ENCODE measurements at regions not wholly inside any gene's neighbourhood (a gene's known extent, or its start where the extent isn't known, plus 50 kb on each side); places are given as distances from the start of the nearest gene placed in this dataset.
"Not testable (repeated sequence)": the region's sequence is repeated elsewhere in the genome, so short reads cannot be mapped to it uniquely, and the experiment has no call there.

GRCh38 chr6:119965008-119965407 lies 615.4 kb upstream of the MAN1A1 start:
- DNase-seq (ENCODE audit: low read depth, low spot score): no peak

- no peak for DNase-seq (ENCODE audit: low read depth, low spot score)
Observed at GRCh38 chr6:119962505-119962904, 612.9 kb upstream of the MAN1A1 start.

- DNase-seq (ENCODE audit: low read depth, low spot score): peak; percentile 9
Observed at GRCh38 chr6:119961450-119961849, 611.9 kb upstream of the MAN1A1 start.

- no peak for DNase-seq (ENCODE audit: low read depth, low spot score)
Observed at GRCh38 chr6:119960456-119960855, 610.9 kb upstream of the MAN1A1 start.

GRCh38 chr6:119960036-119960435 lies 610.5 kb upstream of the MAN1A1 start:
- DNase-seq (ENCODE audit: low read depth, low spot score): no peak

- no peak for DNase-seq (ENCODE audit: low read depth, low spot score)
Observed at GRCh38 chr6:119957195-119957594, 607.6 kb upstream of the MAN1A1 start.

GRCh38 chr6:119952696-119953095 lies 603.1 kb upstream of the MAN1A1 start:
- DNase-seq (ENCODE audit: low read depth, low spot score): no peak

- no peak for DNase-seq (ENCODE audit: low read depth, low spot score)
Observed at GRCh38 chr6:119950681-119951080, 601.1 kb upstream of the MAN1A1 start.

- DNase-seq (ENCODE audit: low read depth, low spot score): no peak
Observed at GRCh38 chr6:119942078-119942752, 592.7 kb upstream of the MAN1A1 start.

- DNase-seq (ENCODE audit: low read depth, low spot score): no peak
Observed at GRCh38 chr6:119938752-119939151, 589.2 kb upstream of the MAN1A1 start.

GRCh38 chr6:119934816-119935215 lies 585.3 kb upstream of the MAN1A1 start:
- no peak for DNase-seq (ENCODE audit: low read depth, low spot score)

- no peak for DNase-seq (ENCODE audit: low read depth, low spot score)
Observed at GRCh38 chr6:119929121-119929520, 579.6 kb upstream of the MAN1A1 start.

- DNase-seq (ENCODE audit: low read depth, low spot score): not testable (repeated sequence)
Observed at GRCh38 chr6:119924888-119925287, 575.3 kb upstream of the MAN1A1 start.

- DNase-seq (ENCODE audit: low read depth, low spot score): no peak
Observed at GRCh38 chr6:119922814-119923213, 573.3 kb upstream of the MAN1A1 start.

- DNase-seq (ENCODE audit: low read depth, low spot score): no peak
Observed at GRCh38 chr6:119921491-119922010, 572.0 kb upstream of the MAN1A1 start.

GRCh38 chr6:119917186-119917585 lies 567.6 kb upstream of the MAN1A1 start:
- no peak for DNase-seq (ENCODE audit: low read depth, low spot score)

- DNase-seq (ENCODE audit: low read depth, low spot score): no peak
Observed at GRCh38 chr6:119915971-119916370, 566.4 kb upstream of the MAN1A1 start.

GRCh38 chr6:119908157-119908556 lies 558.6 kb upstream of the MAN1A1 start:
- no peak for DNase-seq (ENCODE audit: low read depth, low spot score)

GRCh38 chr6:119902681-119903080 lies 553.1 kb upstream of the MAN1A1 start:
- DNase-seq (ENCODE audit: low read depth, low spot score): no peak

GRCh38 chr6:119896806-119897205 lies 547.2 kb upstream of the MAN1A1 start:
- DNase-seq (ENCODE audit: low read depth, low spot score): no peak

GRCh38 chr6:119895626-119896025 lies 546.1 kb upstream of the MAN1A1 start:
- DNase-seq (ENCODE audit: low read depth, low spot score): peak; percentile 45

- no peak for DNase-seq (ENCODE audit: low read depth, low spot score)
Observed at GRCh38 chr6:119894811-119895210, 545.2 kb upstream of the MAN1A1 start.

- DNase-seq (ENCODE audit: low read depth, low spot score): no peak
Observed at GRCh38 chr6:119891644-119892043, 542.1 kb upstream of the MAN1A1 start.

- no peak for DNase-seq (ENCODE audit: low read depth, low spot score)
Observed at GRCh38 chr6:119891206-119891605, 541.6 kb upstream of the MAN1A1 start.
